Trophoblast cell (in vitro differentiated cells and primary cell): ENCODE measurements at regions not wholly inside any gene's neighbourhood (a gene's known extent, or its start where the extent isn't known, plus 50 kb on each side); places are given as distances from the start of the nearest gene placed in this dataset.

ENCODE experiments used
- DNase-seq, 2 donors: peaks; one replicate each; pipeline ENCODE4 v3.0.0-alpha.2; 2016
- H2AFZ ChIP-seq: 2 replicates; pipeline ENCODE4 v1.6.1; 2013; ENCODE audit warnings: low read length, moderate library complexity, mild to moderate bottlenecking; ENCODE audit not compliant: insufficient read depth, poor library complexity
- H2AK5ac ChIP-seq: 2 replicates; pipeline ENCODE4 v1.6.1; 2013; ENCODE audit warnings: mild to moderate bottlenecking, low read length
- H2BK120ac ChIP-seq: 2 replicates; pipeline ENCODE4 v1.6.1; 2013; ENCODE audit warnings: low read length, mild to moderate bottlenecking, moderate library complexity; ENCODE audit not compliant: insufficient read depth, poor library complexity
- H2BK12ac ChIP-seq: 2 replicates; pipeline ENCODE4 v1.6.1; 2013; ENCODE audit warnings: mild to moderate bottlenecking, low read length, moderate library complexity
- H2BK5ac ChIP-seq: 2 replicates; pipeline ENCODE4 v1.6.1; 2013; ENCODE audit warnings: low read length, low read depth, moderate library complexity, mild to moderate bottlenecking; ENCODE audit not compliant: poor library complexity
- H3K14ac ChIP-seq: 2 replicates; pipeline ENCODE4 v1.6.1; 2013; ENCODE audit warnings: mild to moderate bottlenecking, low read length
- H3K18ac ChIP-seq: 2 replicates; pipeline ENCODE4 v1.6.1; 2013; ENCODE audit warnings: mild to moderate bottlenecking, low read length
- H3K23ac ChIP-seq: 2 replicates; pipeline ENCODE4 v1.6.1; 2013; ENCODE audit warnings: low read length
- H3K27ac ChIP-seq: 2 replicates; pipeline ENCODE4 v1.5.1; 2013; ENCODE audit warnings: low read depth, mild to moderate bottlenecking, inconsistent platforms, low read length, moderate library complexity
- H3K27me3 ChIP-seq: 2 replicates; pipeline ENCODE4 v1.6.1; 2013; ENCODE audit warnings: inconsistent platforms, mild to moderate bottlenecking, low read length, moderate library complexity; ENCODE audit not compliant: insufficient read depth
- H3K36me3 ChIP-seq, 2 experiments: 1 replicate in 1 of 2; 2 replicates in 1 of 2; pipeline ENCODE4 v1.6.1; 2013; ENCODE audit warnings: low read length in 2 of 2, mild to moderate bottlenecking in 2 of 2, moderate library complexity in 1 of 2; ENCODE audit not compliant: insufficient read depth in 2 of 2, control insufficient read depth in 1 of 2
- H3K4ac ChIP-seq: 2 replicates; pipeline ENCODE4 v1.6.1; 2013; ENCODE audit warnings: low read depth, mild to moderate bottlenecking, low read length, moderate library complexity
- H3K4me1 ChIP-seq, 2 experiments: 1 replicate in 1 of 2; 2 replicates in 1 of 2; pipeline ENCODE4 v1.6.1; 2013; ENCODE audit warnings: low read length in 2 of 2, mild to moderate bottlenecking in 2 of 2, moderate library complexity in 1 of 2; ENCODE audit not compliant: insufficient read depth in 2 of 2, control insufficient read depth in 1 of 2
- H3K4me2 ChIP-seq: 2 replicates; pipeline ENCODE4 v1.6.1; 2013; ENCODE audit warnings: inconsistent platforms, mild to moderate bottlenecking, low read length, moderate library complexity
- H3K4me3 ChIP-seq: 2 replicates; pipeline ENCODE4 v1.5.1; 2013; ENCODE audit warnings: mild to moderate bottlenecking, low read depth, low read length, inconsistent platforms
- H3K79me1 ChIP-seq: one replicate; pipeline ENCODE4 v1.6.1; 2013; ENCODE audit warnings: low read length
- H3K79me2 ChIP-seq: 2 replicates; pipeline ENCODE4 v1.6.1; 2013; ENCODE audit warnings: low read length, mild to moderate bottlenecking; ENCODE audit not compliant: control insufficient read depth, insufficient read depth, poor library complexity
- H3K9ac ChIP-seq: 2 replicates; pipeline ENCODE4 v1.6.1; 2013; ENCODE audit warnings: mild to moderate bottlenecking, low read length
- H3K9me3 ChIP-seq: 2 replicates; pipeline ENCODE4 v1.6.1; 2013; ENCODE audit warnings: low read depth, mild to moderate bottlenecking, control low read depth, inconsistent platforms, low read length; ENCODE audit not compliant: insufficient read depth
- H4K12ac ChIP-seq: 2 replicates; pipeline ENCODE4 v1.6.1; 2013; ENCODE audit warnings: low read depth, mild to moderate bottlenecking, low read length, moderate library complexity
- H4K8ac ChIP-seq: 2 replicates; pipeline ENCODE4 v1.6.1; 2013; ENCODE audit warnings: low read depth, mild to moderate bottlenecking, low read length, moderate library complexity
- H4K91ac ChIP-seq: one replicate; pipeline ENCODE4 v1.6.1; 2013; ENCODE audit warnings: low read depth, mild to moderate bottlenecking, low read length, moderate library complexity
- WGBS: extraction: QIAGEN DNeasy Blood & Tissue Kit; methylation state at CpG from one replicate; pipeline ENCODE4 v1.1.7; 2013; ENCODE audit warnings: missing lambda C conversion rate; ENCODE audit not compliant: insufficient read length, insufficient coverage; ENCODE audit errors: extremely low coverage; 5-methylcytosine and 5-hydroxymethylcytosine counted together

GRCh38 chr2:19021721-19022120 lies 336.7 kb downstream of the OSR1 start:
- Histone ChIP-seq H3K18ac (no peak overlapping the region), H3K27me3 (no peaks in the 10 kb centered on the region), H3K9ac (no peak overlapping the region), H3K27ac (no peak overlapping the region), H2BK5ac (no peak overlapping the region), H3K4me2 (no peak overlapping the region), H3K36me3 (no peaks in the 10 kb centered on the region), H3K9me3 (no peaks in the 10 kb centered on the region), H3K4me3 (no peak overlapping the region), H3K14ac (no peak overlapping the region), H3K4ac (no peak overlapping the region), H3K79me2 (no peaks in the 10 kb centered on the region), H4K8ac (no peak overlapping the region), H4K12ac (no peak overlapping the region), H2AFZ (no peak overlapping the region), H2AK5ac (no peak overlapping the region), H3K79me1 (peaks cover 5% of the 10 kb centered on the region), H3K23ac (no peak overlapping the region), H4K91ac (no peak overlapping the region), H3K4me1 (peaks cover 13% of the 10 kb centered on the region in 2 experiments), H2BK120ac (no peak overlapping the region), H2BK12ac (peak overlapping the region; percentile 15)
- peak in 1 of 2 donors; percentile 15 for DNase-seq
- WGBS: no CpG with 5 or more reads among the region's 5 CpGs

DNA sequence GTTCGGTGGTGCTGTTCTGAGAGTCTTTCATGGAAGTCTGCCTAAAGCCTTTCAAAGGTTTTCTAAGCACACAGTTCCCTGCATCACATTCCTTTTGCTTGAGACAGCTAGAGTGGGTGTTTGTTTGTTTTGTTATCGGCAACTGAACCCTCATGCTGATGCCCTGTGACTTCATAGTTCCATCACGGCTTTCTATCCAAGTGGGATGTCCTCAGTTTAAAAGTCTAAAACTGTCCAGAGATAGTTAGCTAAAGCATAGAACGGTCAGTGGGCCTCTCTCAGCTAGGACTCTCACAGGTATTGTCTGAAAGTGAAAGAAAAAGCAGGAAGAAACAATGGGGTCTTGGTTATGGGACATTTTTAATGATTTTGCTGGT lies 337.3 kb downstream of the OSR1 start:
- no peak overlapping the region for H4K12ac ChIP-seq
- no peak overlapping the region for H3K18ac ChIP-seq
- no peak overlapping the region for H3K14ac ChIP-seq
- no peak overlapping the region for H2AK5ac ChIP-seq
- no peak overlapping the region for H4K91ac ChIP-seq
- H3K79me1 ChIP-seq: peaks cover 5% of the 10 kb centered on the region
- no peak overlapping the region for H4K8ac ChIP-seq
- DNase-seq: peak; percentile 15 to 70
- no peak overlapping the region for H3K4me3 ChIP-seq
- no peaks in the 10 kb centered on the region for H3K79me2 ChIP-seq
- no peak overlapping the region for H2AFZ ChIP-seq
- H3K27me3 ChIP-seq: no peaks in the 10 kb centered on the region
- no peaks in the 10 kb centered on the region for H3K9me3 ChIP-seq
- no peak overlapping the region for H2BK120ac ChIP-seq
- H3K4me1 ChIP-seq: peaks cover 13% of the 10 kb centered on the region in 2 experiments
- no peak overlapping the region for H3K4me2 ChIP-seq
- H3K27ac ChIP-seq: no peak overlapping the region
- no peak overlapping the region for H2BK5ac ChIP-seq
- H3K4ac ChIP-seq: no peak overlapping the region
- no peak overlapping the region for H3K9ac ChIP-seq
- no peak overlapping the region for H2BK12ac ChIP-seq
- WGBS: no CpG with 5 or more reads among the region's 4 CpGs
- no peak overlapping the region for H3K23ac ChIP-seq
- no peaks in the 10 kb centered on the region for H3K36me3 ChIP-seq

- Histone ChIP-seq H3K14ac (peak overlapping the region; percentile 16), H3K23ac (no peak overlapping the region), H3K4me3 (peak overlapping the region; percentile 14), H3K4me1 (peaks cover 13% of the 10 kb centered on the region in 2 experiments), H3K36me3 (no peaks in the 10 kb centered on the region), H3K9ac (no peak overlapping the region), H3K27ac (no peak overlapping the region), H3K9me3 (no peaks in the 10 kb centered on the region), H2BK5ac (no peak overlapping the region), H4K8ac (no peak overlapping the region), H2BK12ac (peak overlapping the region; percentile 45), H3K18ac (no peak overlapping the region), H3K79me2 (no peaks in the 10 kb centered on the region), H2AFZ (no peak overlapping the region), H2AK5ac (no peak overlapping the region), H3K4ac (no peak overlapping the region), H3K27me3 (no peaks in the 10 kb centered on the region), H3K4me2 (no peak overlapping the region), H2BK120ac (no peak overlapping the region), H4K91ac (peak overlapping the region; percentile 50), H3K79me1 (peaks cover 5% of the 10 kb centered on the region), H4K12ac (no peak overlapping the region)
- no peak for DNase-seq
- WGBS: no CpG with 5 or more reads among the region's 11 CpGs
Measured at GRCh38 chr2:19020144-19021099, 338.0 kb downstream of the OSR1 start.

DNA sequence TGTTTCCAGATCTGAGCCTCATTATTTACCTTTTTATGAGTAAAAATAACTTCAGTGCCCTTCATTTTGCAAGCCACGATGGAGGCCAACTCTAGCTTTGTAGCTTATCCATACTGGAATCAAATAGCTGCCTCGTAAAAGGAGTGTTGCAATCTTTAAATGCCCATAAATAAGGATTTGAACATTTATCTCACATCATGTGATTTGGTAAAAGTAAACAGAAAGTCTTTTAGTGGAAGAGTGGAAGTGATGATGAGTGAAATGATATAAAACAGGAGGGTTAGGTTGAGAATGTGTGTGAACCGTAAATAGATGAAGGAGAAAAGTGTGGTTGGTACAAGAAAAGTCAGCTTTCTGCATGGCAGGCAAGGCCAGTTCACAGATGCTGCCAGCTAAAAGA lies 348.9 kb downstream of the OSR1 start:
- 100% methylated on average over 1 of the region's 3 CpGs for WGBS
- no peak overlapping the region for H3K27ac ChIP-seq
- H3K4me3 ChIP-seq: no peak overlapping the region
- no peak overlapping the region for H3K18ac ChIP-seq
- H3K79me1 ChIP-seq: no peaks in the 10 kb centered on the region
- no peak overlapping the region for H2BK12ac ChIP-seq
- H3K4me2 ChIP-seq: no peak overlapping the region
- no peak overlapping the region for H2AK5ac ChIP-seq
- H4K91ac ChIP-seq: no peak overlapping the region
- H4K12ac ChIP-seq: no peak overlapping the region
- no peaks in the 10 kb centered on the region for H3K4me1 ChIP-seq
- H3K79me2 ChIP-seq: no peaks in the 10 kb centered on the region
- no peaks in the 10 kb centered on the region for H3K9me3 ChIP-seq
- no peak for DNase-seq
- no peak overlapping the region for H4K8ac ChIP-seq
- no peak overlapping the region for H3K4ac ChIP-seq
- no peak overlapping the region for H3K23ac ChIP-seq
- no peak overlapping the region for H2AFZ ChIP-seq
- H3K9ac ChIP-seq: no peak overlapping the region
- no peaks in the 10 kb centered on the region for H3K36me3 ChIP-seq
- H3K14ac ChIP-seq: no peak overlapping the region
- H3K27me3 ChIP-seq: no peaks in the 10 kb centered on the region
- no peak overlapping the region for H2BK120ac ChIP-seq
- H2BK5ac ChIP-seq: no peak overlapping the region
